HG02571 (cell line): ENCODE measurements at regions not wholly inside any gene's neighbourhood (a gene's known extent, or its start where the extent isn't known, plus 50 kb on each side); places are given as distances from the start of the nearest gene placed in this dataset.
"Not testable (repeated sequence)": the region's sequence is repeated elsewhere in the genome, so short reads cannot be mapped to it uniquely, and the experiment has no call there.

Source experiments
- ATAC-seq: cut with Tn5 transposase; IDR thresholded peaks from one replicate; pipeline ENCODE4 v1.9.1; 2021; ENCODE audit warnings: mild to moderate bottlenecking, moderate library complexity; ENCODE audit not compliant: unreplicated experiment

DNA sequence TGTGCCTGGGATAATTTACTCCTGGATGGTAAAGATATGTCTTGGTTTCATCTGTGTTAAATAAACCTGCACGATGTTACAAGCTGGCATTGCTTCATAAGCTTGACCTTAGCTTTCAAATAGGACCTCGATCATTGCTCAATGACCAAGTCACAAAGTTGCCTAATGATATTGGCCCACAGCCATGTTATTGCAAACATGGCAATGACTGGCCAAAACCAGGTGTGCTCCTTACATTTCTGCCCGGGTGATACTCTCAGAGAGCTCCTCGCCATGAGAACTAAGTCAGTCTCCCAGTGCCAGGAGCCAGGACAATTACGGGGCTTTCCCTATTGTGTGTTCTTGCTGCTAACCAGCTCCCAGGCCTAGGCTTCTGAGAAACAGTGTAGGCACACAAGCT lies 72.5 kb upstream of the CYP1B1 start:
- ATAC-seq: no peak

DNA sequence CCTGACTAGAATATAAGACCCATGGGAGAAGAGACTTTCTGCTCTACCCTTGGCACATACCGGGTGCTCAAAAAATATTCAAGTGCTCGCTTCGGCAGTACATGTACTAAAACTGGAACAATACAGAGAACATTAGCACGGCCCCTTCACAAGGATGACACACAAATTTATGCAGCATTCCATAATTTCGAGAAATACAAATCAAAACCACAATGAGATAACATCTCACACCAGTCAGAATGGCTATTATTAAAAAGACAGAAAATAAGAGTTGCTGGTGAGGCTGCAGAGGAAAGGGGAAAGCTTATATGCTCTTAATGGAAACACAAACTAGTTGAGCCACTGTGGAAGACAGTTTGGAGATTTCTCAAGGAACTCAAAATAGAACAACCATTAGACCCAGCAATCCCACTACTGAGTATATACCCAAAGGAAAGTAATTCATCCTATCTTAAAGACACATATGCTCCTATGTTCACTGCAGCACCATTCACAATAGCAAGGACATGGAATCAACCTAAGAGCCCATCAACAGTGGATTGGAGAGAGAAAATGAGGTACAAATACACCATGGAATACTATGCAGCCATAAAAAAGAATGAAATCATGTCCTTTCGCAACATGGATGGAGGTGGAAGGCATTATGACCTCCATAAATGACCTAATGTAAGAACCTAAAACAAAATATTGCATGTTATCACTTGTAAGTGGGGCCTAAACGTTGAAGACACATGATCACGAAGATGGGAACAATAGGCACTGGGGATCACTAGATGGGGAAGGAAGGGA lies 71.6 kb upstream of the CYP1B1 start:
- no peak for ATAC-seq

DNA sequence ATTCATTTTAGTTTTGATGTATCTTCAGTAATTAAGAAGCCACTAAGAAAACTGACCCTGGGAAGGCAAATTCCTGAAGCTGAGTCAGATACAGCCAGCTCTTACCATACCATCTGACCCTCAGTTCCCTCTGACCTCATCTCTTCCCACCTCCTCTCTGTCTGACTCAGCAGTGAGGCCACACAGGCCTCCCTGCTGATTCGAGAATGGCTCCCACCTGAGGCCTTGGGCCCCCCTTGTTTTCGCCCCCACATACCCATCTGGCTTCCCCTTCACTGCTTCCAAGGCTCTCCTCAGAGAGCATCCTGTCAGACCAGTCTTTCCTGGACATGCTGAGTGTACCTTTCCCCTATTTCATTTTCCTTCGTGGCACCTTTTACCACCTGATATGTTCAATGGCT lies 71.0 kb upstream of the CYP1B1 start:
- ATAC-seq: peak; percentile 90

DNA sequence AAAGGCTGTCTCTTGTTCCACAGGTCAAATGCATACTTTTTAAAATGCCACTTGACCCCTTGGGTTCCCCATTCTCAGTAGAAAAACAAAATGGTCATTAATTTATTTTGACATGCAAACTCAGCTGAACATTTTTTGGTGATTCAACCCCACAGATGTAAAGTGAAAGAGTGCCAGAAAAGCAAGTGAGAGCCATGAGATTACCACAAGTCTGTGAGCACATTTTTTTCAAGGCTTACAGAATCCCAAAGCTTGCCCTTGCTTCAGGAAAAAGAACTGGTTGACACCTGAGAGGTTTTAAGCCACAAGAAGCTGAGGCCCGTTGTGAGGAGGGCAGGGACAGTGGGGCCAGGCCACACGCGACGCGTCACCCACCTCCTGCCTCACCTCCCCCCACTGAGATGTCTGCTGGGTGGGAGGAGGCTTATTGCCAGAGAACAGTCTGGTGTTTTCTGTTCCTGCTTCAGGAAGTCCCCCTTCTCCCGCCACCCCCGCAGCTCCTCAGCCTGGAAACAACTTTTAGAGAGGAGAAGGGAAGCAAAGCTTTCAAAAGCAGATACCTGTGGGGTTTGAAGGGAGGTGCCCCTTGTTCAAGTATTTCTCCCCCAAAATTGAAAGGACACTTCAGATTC lies 70.4 kb upstream of the CYP1B1 start:
- ATAC-seq: peak; percentile 68

DNA sequence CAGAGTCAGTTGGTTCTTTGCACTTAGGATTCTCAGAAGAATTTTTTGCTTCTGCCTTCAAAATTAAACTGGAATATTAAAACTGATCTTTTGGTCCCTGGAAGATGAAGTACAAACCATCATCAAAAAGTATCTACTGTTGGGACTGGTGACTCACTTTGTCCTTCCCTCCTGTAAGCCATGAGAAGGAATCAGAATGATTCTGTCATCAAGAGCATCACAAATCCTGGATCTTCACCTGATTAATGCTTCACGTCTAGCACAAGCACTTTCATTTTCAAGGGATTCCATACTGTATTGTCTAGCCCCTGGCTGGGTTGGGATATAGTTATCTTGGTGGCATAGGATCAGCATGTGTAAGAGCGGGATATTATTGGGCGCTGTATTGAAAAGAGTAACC lies 69.3 kb upstream of the CYP1B1 start:
- no peak for ATAC-seq

DNA sequence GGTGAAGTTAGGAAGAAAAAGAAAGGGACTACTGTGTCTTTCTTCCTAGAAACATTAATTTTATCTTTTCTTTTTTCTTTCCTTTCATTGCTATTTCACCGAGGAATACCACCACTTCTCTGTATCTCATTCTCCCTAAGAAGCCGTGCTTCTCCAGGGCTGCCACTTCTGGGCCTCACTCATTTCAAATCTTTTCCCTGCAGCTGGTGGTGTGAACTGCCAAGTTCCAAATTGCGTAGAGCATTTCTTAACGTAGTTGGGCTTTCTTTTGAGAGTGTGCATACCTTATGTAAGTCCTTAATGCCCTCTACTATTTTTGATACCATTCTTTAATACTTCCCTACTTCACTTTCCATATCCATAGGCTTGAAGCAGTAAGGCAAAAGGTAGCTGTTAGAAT lies 66.7 kb upstream of the CYP1B1 start:
- ATAC-seq: no peak

DNA sequence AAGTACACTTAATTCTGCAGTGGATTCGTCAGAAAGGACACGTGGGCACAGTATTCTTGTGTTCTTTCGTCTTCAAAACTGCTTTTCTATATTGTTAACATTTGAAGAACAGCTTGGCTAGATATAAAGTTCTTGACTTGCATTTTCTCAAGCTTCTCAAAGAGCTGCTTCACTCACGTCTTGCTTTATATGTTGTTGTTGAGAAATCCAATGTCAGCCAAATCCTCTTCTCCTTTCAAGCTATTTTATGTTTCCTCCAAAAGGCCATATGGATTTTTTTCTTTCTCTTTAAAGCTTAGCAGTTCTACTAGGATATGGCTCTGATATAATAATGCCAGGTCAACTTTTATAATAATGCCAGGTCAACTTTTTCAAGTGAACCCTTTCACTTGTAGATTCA lies 65.5 kb upstream of the CYP1B1 start:
- no peak for ATAC-seq

DNA sequence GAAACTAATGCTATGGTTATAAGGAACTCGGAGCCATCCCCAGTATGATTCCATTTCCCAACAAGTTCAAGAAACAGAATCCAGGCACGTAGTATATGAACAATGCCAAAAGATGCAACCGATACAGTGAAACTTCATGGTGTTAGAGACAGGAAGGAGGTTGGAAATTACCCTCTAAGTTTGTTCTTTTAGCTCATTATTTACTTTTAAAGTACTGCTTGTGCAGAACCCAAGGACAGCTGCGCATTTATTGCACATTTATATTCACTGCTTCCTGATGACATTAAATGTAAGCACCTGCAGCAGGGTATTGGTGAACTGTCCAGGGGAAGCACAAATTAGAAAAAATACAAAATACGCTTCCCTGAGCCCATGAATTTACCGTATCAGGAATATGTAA lies 63.0 kb upstream of the CYP1B1 start:
- ATAC-seq: no peak

DNA sequence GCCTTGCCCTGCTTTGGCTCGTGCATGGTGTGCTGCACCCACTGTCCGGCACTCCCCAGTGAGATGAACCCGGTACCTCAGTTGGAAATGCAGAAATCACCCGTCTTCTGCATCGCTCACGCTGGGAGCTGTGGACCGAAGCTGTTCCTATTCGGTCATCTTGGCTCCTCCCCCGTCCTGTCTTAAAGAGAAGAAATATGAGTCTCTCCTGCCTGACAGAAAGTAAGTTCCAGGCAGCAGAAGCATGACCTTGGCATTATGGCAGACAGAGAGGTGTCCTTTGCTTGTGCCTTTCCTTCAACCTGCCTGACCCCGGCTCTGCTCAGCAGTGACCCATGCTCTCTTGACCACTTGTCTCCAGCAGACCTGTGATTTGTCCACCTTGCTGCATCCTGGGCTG lies 62.5 kb upstream of the CYP1B1 start:
- no peak for ATAC-seq

DNA sequence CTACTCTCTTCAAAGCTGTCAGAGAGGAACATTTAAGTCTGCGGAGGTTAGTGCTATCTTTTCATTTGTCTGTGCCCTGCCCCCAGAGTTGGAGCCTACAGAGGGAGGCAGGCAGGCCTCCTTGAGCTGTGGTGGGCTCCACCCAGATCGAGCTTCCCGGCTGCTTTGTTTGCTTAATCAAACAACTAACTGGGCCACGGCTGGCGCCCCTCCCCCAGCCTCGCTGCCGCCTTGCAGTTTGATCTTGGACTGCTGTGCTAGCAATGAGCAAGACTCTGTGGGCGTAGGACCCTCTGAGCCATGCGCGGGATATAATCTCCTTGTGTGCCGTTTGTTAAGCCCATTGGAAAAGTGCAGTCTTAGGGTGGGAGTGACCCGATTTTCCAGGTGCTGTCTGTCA lies 62.0 kb upstream of the CYP1B1 start:
- ATAC-seq: not testable (repeated sequence)

DNA sequence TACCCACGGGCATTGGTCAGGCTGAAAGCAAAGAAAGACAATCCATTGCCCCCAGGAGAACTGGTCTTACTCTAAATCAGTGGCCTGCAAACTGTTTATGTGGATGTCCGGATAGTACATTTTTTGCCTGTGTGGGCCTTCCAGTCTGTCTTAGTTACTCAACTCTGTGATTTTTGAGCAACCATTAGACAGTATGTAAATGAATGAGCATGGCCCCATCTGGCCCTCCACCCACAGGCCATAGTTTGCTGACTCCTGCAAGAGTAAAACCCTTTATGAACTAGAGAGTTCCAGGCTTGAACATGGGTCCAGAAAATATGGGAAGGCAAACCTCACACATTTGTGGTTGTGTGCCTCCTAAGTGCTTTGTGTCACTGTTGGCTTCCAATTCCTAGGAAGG lies 55.7 kb upstream of the CYP1B1 start:
- ATAC-seq: no peak

DNA sequence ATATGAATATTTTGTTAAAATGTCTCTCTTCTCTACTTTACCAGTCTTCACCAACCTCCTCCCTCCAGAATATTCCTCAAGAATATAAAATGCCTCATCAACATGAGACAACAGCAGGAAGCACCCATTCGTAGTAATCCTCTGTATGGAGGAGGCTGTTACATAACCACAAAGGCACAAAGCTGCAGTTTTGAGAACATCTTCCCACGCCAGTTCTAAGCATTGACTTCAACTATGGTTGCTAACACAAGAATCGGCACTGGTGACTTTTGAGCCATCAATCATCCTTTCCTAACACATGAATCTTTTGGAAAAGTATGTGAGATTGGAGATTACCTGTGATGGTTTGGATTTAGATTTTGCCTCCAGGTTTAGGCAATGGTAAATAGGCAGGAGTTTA lies 54.9 kb upstream of the CYP1B1 start:
- no peak for ATAC-seq

DNA sequence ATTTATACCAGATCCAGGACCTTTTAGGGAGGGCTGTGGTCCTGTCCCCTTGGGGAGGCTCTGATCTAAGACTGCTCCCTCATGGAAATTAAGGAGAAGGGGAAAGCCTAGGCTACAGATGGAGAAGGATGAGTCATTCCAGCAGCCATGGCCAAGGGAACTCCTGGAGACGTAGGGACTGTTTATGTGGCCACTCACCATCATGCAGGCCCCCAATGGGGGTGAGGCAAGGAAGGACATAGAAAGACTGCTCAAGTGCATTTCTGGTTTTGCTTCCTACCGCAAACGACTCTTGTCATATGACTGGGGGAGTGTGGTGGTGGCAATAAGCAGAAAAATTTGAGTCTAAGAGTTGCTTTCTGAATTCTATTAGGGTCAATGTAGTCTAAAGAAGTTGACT lies 54.0 kb upstream of the CYP1B1 start:
- no peak for ATAC-seq

DNA sequence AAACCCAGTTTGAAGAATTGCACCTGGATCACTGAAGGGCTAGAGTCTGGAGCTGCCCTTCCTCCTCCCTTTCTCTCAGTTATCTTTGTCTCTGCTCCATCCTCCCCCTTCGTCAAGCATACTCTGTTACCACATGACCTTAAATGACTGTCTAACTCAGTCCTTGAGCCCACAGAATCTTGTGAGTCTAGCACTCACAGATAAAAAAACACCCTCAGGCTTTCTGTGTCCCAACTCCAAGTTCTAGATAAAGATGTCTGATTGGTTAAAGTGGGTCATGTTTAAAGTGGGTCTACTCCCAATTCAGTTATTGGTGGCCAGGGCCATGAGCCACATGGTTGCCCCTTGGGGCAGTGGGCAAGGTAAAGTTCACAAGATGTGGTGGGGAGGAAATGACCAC lies 53.5 kb upstream of the CYP1B1 start:
- no peak for ATAC-seq

DNA sequence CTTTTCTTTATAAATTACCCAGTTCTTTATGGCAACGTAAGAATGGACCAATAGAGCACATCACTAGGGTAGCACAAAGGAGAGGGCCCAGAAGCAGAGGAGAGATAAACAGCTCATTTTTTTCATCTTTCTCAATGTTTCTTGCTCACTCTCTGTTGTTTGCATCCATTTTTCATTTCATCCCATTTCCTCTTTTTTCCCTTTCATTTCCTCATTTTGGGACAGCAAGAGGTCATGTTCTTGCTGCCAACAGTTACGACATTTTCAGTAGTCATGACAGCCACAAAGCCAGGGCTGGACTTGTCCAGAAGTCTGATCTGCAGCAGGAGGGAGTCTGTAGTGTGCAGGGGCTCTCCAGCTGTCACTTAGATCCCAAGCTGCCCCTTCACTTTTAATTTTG lies 52.7 kb upstream of the CYP1B1 start:
- ATAC-seq: no peak

DNA sequence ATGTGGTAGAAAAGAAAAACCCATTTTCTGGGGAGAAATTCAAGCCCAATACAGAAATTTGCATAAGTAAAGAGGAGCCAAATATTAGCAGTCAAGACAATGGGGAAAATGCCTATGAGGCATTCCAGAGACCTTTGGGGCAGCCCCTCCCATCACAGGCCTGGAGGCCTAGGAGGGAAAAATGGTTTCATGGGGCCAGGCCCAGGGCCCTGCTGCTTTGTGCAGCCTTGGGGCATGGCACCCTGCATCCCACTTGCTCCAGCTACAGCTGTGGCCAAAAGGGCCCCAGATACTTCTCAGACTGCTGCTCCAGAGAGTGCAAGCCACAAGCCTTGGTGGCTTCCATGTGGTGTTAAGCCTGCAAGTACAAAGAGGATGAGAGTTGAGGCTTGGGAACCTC lies 51.3 kb upstream of the CYP1B1 start:
- ATAC-seq: no peak

DNA sequence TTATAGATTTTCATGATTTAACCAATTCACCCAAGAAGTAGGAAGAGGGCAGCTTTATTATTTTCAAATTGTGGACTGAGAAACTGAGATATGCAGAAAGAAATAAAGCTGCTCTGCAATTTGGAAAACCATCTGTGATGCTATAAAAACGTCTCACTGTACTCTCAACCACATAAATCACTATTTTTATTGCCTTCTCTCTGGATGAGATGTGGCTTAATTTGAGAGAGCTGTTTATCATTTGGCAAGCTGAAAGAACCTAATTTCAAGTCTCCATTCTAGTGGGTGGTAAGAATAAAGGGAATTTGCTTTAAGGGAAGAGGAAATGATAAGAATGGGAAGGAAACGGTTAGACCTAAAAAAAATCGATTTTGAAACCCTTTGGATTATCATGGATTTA lies 49.9 kb upstream of the CYP1B1 start:
- no peak for ATAC-seq
